HEK293T (cell line): ENCODE measurements at regions not wholly inside any gene's neighbourhood (a gene's known extent, or its start where the extent isn't known, plus 50 kb on each side); places are given as distances from the start of the nearest gene placed in this dataset.

ENCODE experiments used
- FOXM1 ChIP-seq: fragments of 450-650 bp; IDR thresholded peaks from 2 replicates; pipeline ENCODE4 v1.6.1; 2017; ENCODE audit warnings: mild to moderate bottlenecking, borderline replicate concordance
- PKNOX1 ChIP-seq: fragments of 450-650 bp; IDR thresholded peaks from 2 replicates; pipeline ENCODE4 v1.6.1; 2016
- ZNF384 ChIP-seq: fragments of 450-650 bp; IDR thresholded peaks from 2 replicates; pipeline ENCODE4 v1.6.1; 2016

- no peak for TF ChIP-seq FOXM1
- no peak for TF ChIP-seq ZNF384
- no peak for TF ChIP-seq PKNOX1
Observed at GRCh38 chr20:22101606-22102005, 396.1 kb downstream of the PAX1 start.
